Heart left ventricle (tissue), 13 donors: ENCODE measurements at regions not wholly inside any gene's neighbourhood (a gene's known extent, or its start where the extent isn't known, plus 50 kb on each side); places are given as distances from the start of the nearest gene placed in this dataset.

Experiments
- POLR2A ChIP-seq, 2 donors: fragments of 450-650 bp; IDR thresholded peaks; one replicate each; pipeline ENCODE4 v1.6.1; 2017; ENCODE audit warnings: antibody characterized with exemption in 2 of 2, mild to moderate bottlenecking in 2 of 2, moderate library complexity in 2 of 2
- TF ChIP-seq, protein P1 (sequence below), 12 donors: fragments of 200-600 bp; sonication (generic) in 4 of 12; IDR thresholded peaks; one replicate each; pipeline versions ENCODE4 v1.5.0 to v1.8.0; 2018 to 2022; ENCODE audit warnings: antibody characterized with exemption in 12 of 12, mild to moderate bottlenecking in 5 of 12
- donor health status: ischemic (EF 13 %, LVEDD 7.1; RV severe dilation, severe dysfunction).
- donor health status: DM: no; HTN: yes; CAD: no.
- donor health status: DM: no; HTN: no; CAD: no.
- donor health status: ischemic (EF 25% LVEDD 6.9; RV normal size, moderate dysfunction).
- donor health status: ischemic (EF 25% LVEDD 5.7; RV mildly dilated, moderate dysfunction).
- donor health status: ischemic (EF 35%, LVEDD 5.7; RV mildly dilated, moderate dysfunction).
- donor health status: nonischemic (EF 11% LVEDD 7.7; RV severe dilation, severe dysfunction).
- donor health status: DM: yes; HTN: yes; CAD: no.
- donor health status: PGD.
- donor health status: ischemic (EF 29% LVEDD 5.4; RV normal size, mild dysfunction).
- donor health status: nonischemic (EF 23%, LVEDD 6.1; RV moderate dilation, normal function).

- TF ChIP-seq, protein P1, sequence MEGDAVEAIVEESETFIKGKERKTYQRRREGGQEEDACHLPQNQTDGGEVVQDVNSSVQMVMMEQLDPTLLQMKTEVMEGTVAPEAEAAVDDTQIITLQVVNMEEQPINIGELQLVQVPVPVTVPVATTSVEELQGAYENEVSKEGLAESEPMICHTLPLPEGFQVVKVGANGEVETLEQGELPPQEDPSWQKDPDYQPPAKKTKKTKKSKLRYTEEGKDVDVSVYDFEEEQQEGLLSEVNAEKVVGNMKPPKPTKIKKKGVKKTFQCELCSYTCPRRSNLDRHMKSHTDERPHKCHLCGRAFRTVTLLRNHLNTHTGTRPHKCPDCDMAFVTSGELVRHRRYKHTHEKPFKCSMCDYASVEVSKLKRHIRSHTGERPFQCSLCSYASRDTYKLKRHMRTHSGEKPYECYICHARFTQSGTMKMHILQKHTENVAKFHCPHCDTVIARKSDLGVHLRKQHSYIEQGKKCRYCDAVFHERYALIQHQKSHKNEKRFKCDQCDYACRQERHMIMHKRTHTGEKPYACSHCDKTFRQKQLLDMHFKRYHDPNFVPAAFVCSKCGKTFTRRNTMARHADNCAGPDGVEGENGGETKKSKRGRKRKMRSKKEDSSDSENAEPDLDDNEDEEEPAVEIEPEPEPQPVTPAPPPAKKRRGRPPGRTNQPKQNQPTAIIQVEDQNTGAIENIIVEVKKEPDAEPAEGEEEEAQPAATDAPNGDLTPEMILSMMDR (IDR thresholded peaks at IDR 0.05): no peak
- no peak for TF ChIP-seq POLR2A (IDR thresholded peaks at IDR 0.05)
Measured at GRCh38 chr20:60697252-60697651, 554.8 kb upstream of the CDH4 start.
